GM12891 (cell line): ENCODE measurements at regions not wholly inside any gene's neighbourhood (a gene's known extent, or its start where the extent isn't known, plus 50 kb on each side); places are given as distances from the start of the nearest gene placed in this dataset.

Source experiments
- DNase-seq: peaks from one replicate; pipeline ENCODE4 v3.0.0; 2011; ENCODE audit warnings: low spot score; ENCODE audit not compliant: insufficient read length
- FAIRE-seq: peaks from 2 replicates; lab custom pipeline; 2011; peaks lifted over from hg19 to GRCh38; lab: Jason Lieb, UNC
- PAX5 ChIP-seq: IDR thresholded peaks from 2 replicates; pipeline ENCODE4 v1.6.1; 2011; ENCODE audit warnings: low read length, moderate library complexity, mild to moderate bottlenecking; ENCODE audit not compliant: insufficient read depth, severe bottlenecking
- POLR2A ChIP-seq: IDR thresholded peaks from 2 replicates; pipeline ENCODE4 v1.6.1; 2011; ENCODE audit warnings: low read depth, low read length, control low read depth
- POLR2AphosphoS5 ChIP-seq: IDR thresholded peaks from 2 replicates; pipeline ENCODE4 v1.6.1; 2011; ENCODE audit warnings: low read depth, low read length, control low read depth
- POU2F2 ChIP-seq: IDR thresholded peaks from 2 replicates; pipeline ENCODE4 v1.6.1; 2011; ENCODE audit warnings: low read depth, mild to moderate bottlenecking, control low read depth, low read length, moderate library complexity
- SPI1 ChIP-seq: IDR thresholded peaks from 2 replicates; pipeline ENCODE4 v1.6.1; 2011; ENCODE audit warnings: low read depth, low read length, control low read depth
- TAF1 ChIP-seq: IDR thresholded peaks from 2 replicates; pipeline ENCODE4 v1.6.1; 2011; ENCODE audit warnings: low read depth, low read length, control low read depth

- DNase-seq (no peak), FAIRE-seq (no peak)
- TF ChIP-seq POU2F2, result no peak
- TF ChIP-seq POLR2A, result no peak
- no peak for TF ChIP-seq PAX5
- TF ChIP-seq POLR2AphosphoS5, result no peak
- TF ChIP-seq SPI1, result no peak
- no peak for TF ChIP-seq TAF1
Observed at GRCh38 chr4:176927664-176928063, 134.9 kb upstream of the VEGFC start.

GRCh38 chr4:176939445-176939844, 146.7 kb upstream of the VEGFC start:
- TF ChIP-seq POLR2A, result no peak
- no peak for TF ChIP-seq SPI1
- TF ChIP-seq POU2F2, result no peak
- TF ChIP-seq TAF1, result no peak
- TF ChIP-seq PAX5, result no peak
- TF ChIP-seq POLR2AphosphoS5, result no peak
- FAIRE-seq, result no peak
- no peak for DNase-seq

- FAIRE-seq (no peak), DNase-seq (no peak)
- TF ChIP-seq TAF1 (no peak), POLR2AphosphoS5 (no peak), SPI1 (no peak), POLR2A (no peak), PAX5 (no peak), POU2F2 (no peak)
Observed at GRCh38 chr4:176945334-176945733, 152.6 kb upstream of the VEGFC start.

- DNase-seq (no peak), FAIRE-seq (no peak)
Observed at GRCh38 chr4:176949029-176949428, 156.3 kb upstream of the VEGFC start.

DNA sequence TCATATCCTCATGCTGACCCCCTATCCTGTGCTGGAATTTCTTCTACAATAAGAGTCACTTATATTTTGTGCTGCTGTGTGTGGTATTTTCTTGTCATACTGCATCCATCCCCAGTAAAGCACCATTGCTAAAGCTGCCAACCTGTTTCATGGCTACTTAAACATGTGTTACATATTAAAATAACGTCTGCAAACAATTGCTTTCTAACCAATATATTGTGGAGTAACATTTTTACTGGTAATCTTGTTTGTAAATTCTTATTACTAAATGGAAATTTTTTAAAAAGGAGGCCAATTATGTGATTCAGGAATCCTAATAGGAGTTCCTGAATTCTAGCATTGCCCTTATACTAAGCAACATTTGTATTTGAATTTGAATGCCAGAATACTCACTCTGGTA, 160.3 kb upstream of the VEGFC start:
- DNase-seq (no peak), FAIRE-seq (no peak)
- TF ChIP-seq POLR2AphosphoS5, result no peak
- TF ChIP-seq SPI1, result no peak
- no peak for TF ChIP-seq POLR2A
- TF ChIP-seq POU2F2, result no peak
- no peak for TF ChIP-seq TAF1
- TF ChIP-seq PAX5, result no peak

More at GRCh38 chr4:176949029-176949428, 156.3 kb upstream of the VEGFC start:
- no peak for TF ChIP-seq SPI1
- no peak for TF ChIP-seq PAX5
- no peak for TF ChIP-seq POU2F2
- TF ChIP-seq POLR2AphosphoS5, result no peak
- TF ChIP-seq TAF1, result no peak
- no peak for TF ChIP-seq POLR2A

GRCh38 chr4:176957353-176958118, 164.8 kb upstream of the VEGFC start:
- no peak for TF ChIP-seq POLR2AphosphoS5
- no peak for TF ChIP-seq TAF1
- no peak for TF ChIP-seq POU2F2
- no peak for TF ChIP-seq POLR2A
- no peak for TF ChIP-seq SPI1
- TF ChIP-seq PAX5, result no peak
- DNase-seq (no peak), FAIRE-seq (no peak)

DNA sequence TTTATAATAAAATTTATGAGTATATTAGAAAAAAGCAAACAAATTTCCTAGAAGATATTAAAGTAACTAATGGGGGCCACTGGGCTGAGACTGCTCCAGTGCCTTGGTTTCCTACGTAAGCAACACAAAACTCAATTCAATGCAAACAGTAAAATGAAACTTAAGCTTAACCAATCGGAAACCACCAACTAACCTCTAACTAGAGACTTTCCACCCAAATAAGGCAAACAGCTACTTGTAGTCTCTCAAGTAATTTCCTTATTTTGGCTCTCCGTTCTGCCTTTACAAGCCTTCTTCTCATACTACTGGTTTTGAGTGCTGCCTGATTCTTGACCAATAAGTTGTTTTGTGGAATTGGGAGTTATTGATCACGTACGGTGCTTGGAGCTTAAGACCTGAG, 167.3 kb upstream of the VEGFC start:
- DNase-seq, result no peak
- TF ChIP-seq POU2F2, result no peak
- no peak for TF ChIP-seq POLR2A
- TF ChIP-seq TAF1, result no peak
- TF ChIP-seq POLR2AphosphoS5, result no peak
- no peak for TF ChIP-seq SPI1
- no peak for TF ChIP-seq PAX5
- FAIRE-seq, result no peak

DNA sequence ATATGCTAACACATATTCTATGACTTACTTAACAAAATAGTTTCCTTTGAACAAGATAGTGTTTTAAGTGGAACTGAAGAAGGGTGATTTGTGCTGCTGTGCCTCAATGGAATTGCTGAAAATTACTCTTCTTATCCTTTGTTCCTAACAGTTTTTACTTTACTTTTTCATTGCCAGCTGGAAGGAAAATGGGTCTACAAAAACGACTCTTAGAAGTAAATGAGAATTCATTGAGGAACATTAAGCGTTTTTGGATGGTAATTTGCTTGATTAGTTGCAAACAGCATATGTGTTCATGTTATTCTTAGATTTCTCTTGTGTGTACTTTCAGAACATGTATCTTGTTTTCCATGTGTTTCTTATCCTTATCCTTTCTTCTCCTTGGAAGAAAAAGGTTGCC, 170.4 kb upstream of the VEGFC start:
- FAIRE-seq (no peak), DNase-seq (no peak)
- TF ChIP-seq TAF1, result no peak
- no peak for TF ChIP-seq POU2F2
- TF ChIP-seq SPI1, result no peak
- TF ChIP-seq POLR2AphosphoS5, result no peak
- TF ChIP-seq POLR2A, result no peak
- no peak for TF ChIP-seq PAX5

- DNase-seq (no peak), FAIRE-seq (no peak)
- TF ChIP-seq POLR2AphosphoS5 (no peak), POU2F2 (no peak), PAX5 (no peak), TAF1 (no peak)
Observed at GRCh38 chr4:176964116-176964691, 171.5 kb upstream of the VEGFC start.

DNA sequence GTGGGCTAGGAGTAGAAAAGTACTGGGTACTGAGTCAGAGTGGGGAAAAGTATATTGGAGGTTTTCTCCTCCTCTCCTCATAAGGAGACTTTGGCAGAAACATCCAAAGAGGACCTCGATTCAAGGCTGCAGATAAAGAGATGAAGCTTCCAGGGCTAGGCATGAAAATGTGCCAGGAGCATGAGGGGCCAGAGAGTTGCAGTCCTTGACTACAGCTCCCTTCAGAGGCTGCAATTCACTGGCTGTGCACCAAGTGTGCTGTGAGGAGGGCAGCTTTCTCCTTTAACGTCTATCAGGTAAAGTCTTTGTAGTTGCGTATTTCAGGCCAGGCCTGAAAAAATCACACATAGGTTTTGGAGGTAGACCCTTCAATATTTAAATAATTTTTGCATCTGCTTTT, 174.9 kb upstream of the VEGFC start:
- FAIRE-seq, result no peak
- no peak for TF ChIP-seq SPI1
- no peak for TF ChIP-seq TAF1
- TF ChIP-seq POLR2AphosphoS5, result no peak
- no peak for TF ChIP-seq POLR2A
- TF ChIP-seq PAX5, result no peak
- DNase-seq, result no peak

DNA sequence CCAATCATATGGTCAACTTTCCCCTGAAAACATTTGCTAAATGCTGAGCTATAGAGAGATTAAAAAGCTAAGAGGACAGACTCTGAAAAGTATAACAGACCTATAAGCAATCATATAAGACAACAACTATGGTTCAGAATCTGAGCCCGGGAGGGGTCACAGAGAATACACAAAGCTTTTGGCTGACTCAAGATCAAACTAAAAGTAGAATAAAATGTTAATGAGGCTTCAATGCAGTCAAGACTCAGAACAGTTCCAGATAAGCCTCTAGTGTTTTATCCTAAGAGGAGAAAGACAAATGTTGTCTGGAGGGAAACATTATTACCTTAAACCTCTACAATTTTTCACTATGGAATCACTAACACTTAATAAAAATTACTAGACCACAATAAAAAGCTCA, 175.4 kb upstream of the VEGFC start:
- TF ChIP-seq POU2F2 (no peak), POLR2AphosphoS5 (no peak), SPI1 (no peak), TAF1 (no peak), POLR2A (no peak), PAX5 (no peak)
- DNase-seq, result no peak
- FAIRE-seq, result no peak
